GM12873 (cell line): ENCODE measurements at regions not wholly inside any gene's neighbourhood (a gene's known extent, or its start where the extent isn't known, plus 50 kb on each side); places are given as distances from the start of the nearest gene placed in this dataset.

ENCODE experiments used
- CTCF ChIP-seq: IDR thresholded peaks from 2 replicates; pipeline ENCODE4 v1.5.1; 2012; ENCODE audit warnings: low read depth, mild to moderate bottlenecking, moderate library complexity, low read length, control low read depth; ENCODE audit not compliant: insufficient read depth; ENCODE audit errors: missing control alignments

DNA sequence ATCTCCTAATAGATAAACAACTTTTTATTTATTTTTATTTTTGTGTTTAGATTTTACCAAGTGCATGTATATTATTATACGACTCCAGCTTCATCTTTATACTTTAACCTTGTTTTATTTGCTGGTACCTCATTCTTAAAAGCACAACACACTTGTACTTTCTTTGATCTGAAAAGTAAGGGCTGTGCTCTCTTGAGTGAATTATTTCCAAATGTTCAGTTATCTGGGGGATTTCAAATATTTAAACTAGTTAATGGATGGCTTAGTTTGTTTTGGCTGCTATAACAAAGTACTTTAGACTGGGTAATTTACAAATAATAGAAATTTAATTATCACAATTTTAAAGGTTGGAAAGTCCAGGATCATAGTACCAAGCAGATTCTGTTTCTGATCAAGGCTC is 1148.2 kb upstream of the PCDH9 start:
- no peak for TF ChIP-seq CTCF

DNA sequence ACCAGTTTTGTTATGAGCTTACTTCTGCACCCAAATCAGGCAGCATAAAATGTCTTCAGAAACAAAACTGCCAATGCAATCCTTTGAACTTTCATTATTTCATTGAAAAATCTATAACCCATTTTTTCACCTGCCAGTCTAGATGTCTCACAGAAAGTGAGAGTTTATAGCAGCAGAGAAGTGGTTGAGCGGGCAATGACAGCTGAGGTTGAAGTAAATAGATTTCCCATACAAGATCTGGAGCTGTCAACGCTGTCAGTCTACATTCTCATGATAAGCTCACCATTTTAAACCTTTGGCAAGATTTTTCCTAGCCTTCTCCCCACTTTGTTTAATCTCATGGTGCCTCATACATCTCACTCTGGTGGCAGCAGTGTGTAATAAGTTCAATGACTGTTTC is 1144.9 kb upstream of the PCDH9 start:
- no peak for TF ChIP-seq CTCF

- TF ChIP-seq CTCF, result no peak
These were observed 1139.6 kb upstream of the PCDH9 start for GRCh38 chr13:68369739-68370138.

DNA sequence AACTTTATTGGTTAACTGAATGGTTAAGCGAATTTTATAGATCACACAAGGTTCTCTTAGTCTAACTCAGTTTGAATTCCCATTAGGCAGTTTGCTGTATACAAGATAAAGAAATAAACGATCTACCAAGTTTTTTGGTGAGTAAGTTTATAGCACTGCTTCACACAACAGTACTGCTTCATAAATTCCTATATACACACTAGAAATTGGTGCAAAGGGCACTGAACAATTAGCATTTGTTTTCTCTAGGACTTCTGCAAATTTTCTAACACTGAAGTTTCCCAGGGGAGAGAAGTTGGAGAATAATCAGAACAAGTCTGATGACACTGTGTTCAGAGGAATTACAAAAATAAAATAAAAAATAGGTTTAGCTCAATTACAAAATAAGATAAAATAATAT is 1138.8 kb upstream of the PCDH9 start:
- TF ChIP-seq CTCF, result no peak

- TF ChIP-seq CTCF, result no peak
These were observed 1129.0 kb upstream of the PCDH9 start for GRCh38 chr13:68359105-68359504.

GRCh38 chr13:68358294-68358705 is 1128.2 kb upstream of the PCDH9 start:
- no peak for TF ChIP-seq CTCF

DNA sequence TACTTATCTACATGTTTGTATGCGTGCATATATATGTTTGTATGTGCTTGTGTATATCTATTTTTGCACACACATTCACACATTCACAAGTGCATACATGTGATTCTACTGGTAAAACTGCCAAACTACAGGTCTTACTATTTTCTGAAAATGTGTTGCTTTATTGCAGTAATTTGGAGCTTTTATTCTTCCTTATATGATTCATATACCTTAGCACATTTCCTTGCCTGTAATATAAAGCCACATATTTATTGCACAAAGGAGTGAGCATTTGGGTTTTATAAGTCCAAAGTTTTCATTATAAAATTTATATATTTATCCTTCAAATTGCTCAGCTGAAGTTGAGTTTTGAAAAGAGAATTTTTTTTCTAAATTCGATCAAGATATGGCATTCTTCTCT is 1120.4 kb upstream of the PCDH9 start:
- no peak for TF ChIP-seq CTCF

GRCh38 chr13:68347220-68347619 is 1117.1 kb upstream of the PCDH9 start:
- no peak for TF ChIP-seq CTCF
